Hepatocyte (in vitro differentiated cells): ENCODE measurements at regions not wholly inside any gene's neighbourhood (a gene's known extent, or its start where the extent isn't known, plus 50 kb on each side); places are given as distances from the start of the nearest gene placed in this dataset.

Experiments
- DNase-seq: peaks from one replicate; pipeline ENCODE4 v3.0.0-alpha.2; 2016; ENCODE audit warnings: low spot score
- H2AFZ ChIP-seq: fragments of 200-600 bp; sonication (generic); 2 replicates; pipeline ENCODE4 v1.6.0; 2016; ENCODE audit warnings: antibody characterized with exemption, mild to moderate bottlenecking
- H3K27ac ChIP-seq: fragments of 200-600 bp; sonication (generic); 2 replicates; pipeline ENCODE4 v1.5.1; 2016; ENCODE audit warnings: mild to moderate bottlenecking
- H3K27me3 ChIP-seq: fragments of 200-600 bp; sonication (generic); 2 replicates; pipeline ENCODE4 v1.6.1; 2016
- H3K36me3 ChIP-seq: fragments of 200-600 bp; sonication (generic); replicated peaks from 2 replicates; pipeline ENCODE4 v1.5.1; 2016; ENCODE audit warnings: low read depth; ENCODE audit not compliant: insufficient read depth
- H3K4me1 ChIP-seq: fragments of 200-600 bp; sonication (generic); 2 replicates; pipeline ENCODE4 v1.5.1; 2016; ENCODE audit warnings: mild to moderate bottlenecking, moderate library complexity; ENCODE audit not compliant: insufficient read depth
- H3K4me2 ChIP-seq: fragments of 200-600 bp; sonication (generic); 2 replicates; pipeline ENCODE4 v1.6.0; 2016
- H3K4me3 ChIP-seq: fragments of 200-600 bp; sonication (generic); 2 replicates; pipeline ENCODE4 v1.5.1; 2016; ENCODE audit warnings: mild to moderate bottlenecking
- H3K79me2 ChIP-seq: fragments of 200-600 bp; sonication (generic); 2 replicates; pipeline ENCODE4 v1.6.0; 2017; ENCODE audit warnings: mild to moderate bottlenecking
- H3K9me2 ChIP-seq: fragments of 200-600 bp; sonication (generic); replicated peaks from 2 replicates; pipeline ENCODE4 v1.6.0; 2017; ENCODE audit warnings: mild to moderate bottlenecking; ENCODE audit not compliant: insufficient read depth
- H3K9me3 ChIP-seq: fragments of 200-600 bp; sonication (generic); 2 replicates; pipeline ENCODE4 v1.5.1; 2016; ENCODE audit warnings: low read depth, mild to moderate bottlenecking
- H4K20me1 ChIP-seq: fragments of 200-600 bp; sonication (generic); 2 replicates; pipeline ENCODE4 v1.6.0; 2016; ENCODE audit warnings: mild to moderate bottlenecking; ENCODE audit not compliant: insufficient read depth, poor library complexity, severe bottlenecking
- CTCF ChIP-seq: fragments of 200-600 bp; sonication (generic); IDR thresholded peaks from 2 replicates; pipeline ENCODE4 v1.5.1; 2016; ENCODE audit warnings: antibody characterized with exemption, mild to moderate bottlenecking; ENCODE audit not compliant: poor library complexity
- EZH2 ChIP-seq: fragments of 200-600 bp; sonication (generic); IDR thresholded peaks from 2 replicates; pipeline ENCODE4 v1.6.1; 2016; ENCODE audit warnings: antibody characterized with exemption, mild to moderate bottlenecking, borderline replicate concordance
- EZH2phosphoT487 ChIP-seq: fragments of 200-600 bp; sonication (generic); IDR thresholded peaks from one replicate; pipeline ENCODE4 v1.6.1; 2018; ENCODE audit warnings: antibody characterized with exemption, mild to moderate bottlenecking, low read depth, moderate library complexity; ENCODE audit not compliant: unreplicated experiment, severe bottlenecking
- WGBS: methylation state at CpG from one replicate; pipeline ENCODE4 v1.1.6; 2016; ENCODE audit warnings: low lambda C conversion rate; ENCODE audit errors: missing lambda C conversion rate; 5-methylcytosine and 5-hydroxymethylcytosine counted together

GRCh38 chr2:19746611-19747309 lies 155.0 kb downstream of the TTC32 start:
- Histone ChIP-seq H3K9me2 (no peaks in the 10 kb centered on the region), H3K9me3 (no peaks in the 10 kb centered on the region), H3K36me3 (no peaks in the 10 kb centered on the region), H2AFZ (no peak overlapping the region), H3K4me2 (no peak overlapping the region), H4K20me1 (no peaks in the 10 kb centered on the region), H3K79me2 (no peaks in the 10 kb centered on the region), H3K4me3 (no peak overlapping the region), H3K27me3 (no peaks in the 10 kb centered on the region), H3K27ac (no peak overlapping the region), H3K4me1 (peaks cover under 1% of the 10 kb centered on the region)
- TF ChIP-seq CTCF: peak; percentile 39
- no peak for TF ChIP-seq EZH2phosphoT487
- no peak for TF ChIP-seq EZH2
- WGBS: 67% methylated on average over 12 of the region's 13 CpGs
- peak; percentile 45 for DNase-seq

- Histone ChIP-seq H4K20me1 (no peaks in the 10 kb centered on the region), H3K9me2 (no peaks in the 10 kb centered on the region), H3K4me1 (no peaks in the 10 kb centered on the region), H3K4me2 (no peak overlapping the region), H3K36me3 (no peaks in the 10 kb centered on the region), H3K4me3 (no peak overlapping the region), H3K27me3 (no peaks in the 10 kb centered on the region), H3K27ac (no peak overlapping the region), H3K79me2 (no peaks in the 10 kb centered on the region), H3K9me3 (no peaks in the 10 kb centered on the region), H2AFZ (no peak overlapping the region)
- TF ChIP-seq EZH2 (no peak), EZH2phosphoT487 (no peak), CTCF (no peak)
- no peak for DNase-seq
- WGBS: 91% methylated on average over 8 of the region's 8 CpGs
Observed at GRCh38 chr2:19746137-19746600, 155.6 kb downstream of the TTC32 start.

- no peak overlapping the region for H3K27ac ChIP-seq
- H3K9me2 ChIP-seq: no peaks in the 10 kb centered on the region
- no peak overlapping the region for H3K4me2 ChIP-seq
- no peak overlapping the region for H3K4me3 ChIP-seq
- no peak overlapping the region for H2AFZ ChIP-seq
- 88% methylated on average over 17 of the region's 17 CpGs for WGBS
- no peaks in the 10 kb centered on the region for H3K4me1 ChIP-seq
- no peaks in the 10 kb centered on the region for H3K79me2 ChIP-seq
- no peaks in the 10 kb centered on the region for H3K9me3 ChIP-seq
- no peaks in the 10 kb centered on the region for H3K36me3 ChIP-seq
- no peak for DNase-seq
- H3K27me3 ChIP-seq: no peaks in the 10 kb centered on the region
- no peaks in the 10 kb centered on the region for H4K20me1 ChIP-seq
- no peak for TF ChIP-seq EZH2
- no peak for TF ChIP-seq CTCF
- TF ChIP-seq EZH2phosphoT487: no peak
Observed at GRCh38 chr2:19745318-19746136, 156.3 kb downstream of the TTC32 start.
